ENCODE measurements at regions not wholly inside any gene's neighbourhood (a gene's known extent, or its start where the extent isn't known, plus 50 kb on each side); places are given as distances from the start of the nearest gene placed in this dataset.

GRCh38 chr20:57977569-57977968, 250.9 kb downstream of the ANKRD60 start (continued):
- no peak for TF ChIP-seq JUND (IDR thresholded peaks at IDR 0.05; ENCODE audit: low read length)
- TF ChIP-seq EP300 (IDR thresholded peaks at IDR 0.05; ENCODE audit: borderline replicate concordance in 1 of 2, low read depth in 2 of 2, low read length in 2 of 2): no peak
- no peak for TF ChIP-seq KDM5A (IDR thresholded peaks at IDR 0.05; ENCODE audit: low read length)
- no peak for TF ChIP-seq SP4 (IDR thresholded peaks at IDR 0.05; ENCODE audit: low read length)
- TF ChIP-seq KDM1A (IDR thresholded peaks at IDR 0.05; ENCODE audit: borderline replicate concordance, low read length): no peak
- TF ChIP-seq HDAC2 (IDR thresholded peaks at IDR 0.05; ENCODE audit: borderline replicate concordance in 1 of 2, low read depth in 2 of 2, low read length in 2 of 2): no peak
- no peak for TF ChIP-seq PHF8 (conservative IDR thresholded peaks at IDR 0.05; ENCODE audit: low read depth, low read length)
- TF ChIP-seq HDAC6 (IDR thresholded peaks at IDR 0.05; ENCODE audit: low read depth, low read length): no peak
- TF ChIP-seq MAX (IDR thresholded peaks at IDR 0.05): no peak

Measured in H1 (cell line).